Skeletal muscle tissue (tissue), 3 donors: ENCODE measurements at regions not wholly inside any gene's neighbourhood (a gene's known extent, or its start where the extent isn't known, plus 50 kb on each side); places are given as distances from the start of the nearest gene placed in this dataset.

Experiments
- H3K27ac ChIP-seq: one replicate; pipeline ENCODE4 v1.7.0; 2013; ENCODE audit warnings: mild to moderate bottlenecking, low read depth, low read length, inconsistent platforms
- H3K27me3 ChIP-seq, 3 donors: one replicate each; pipeline ENCODE4 v1.7.0; 2013; ENCODE audit warnings: low read length in 3 of 3; ENCODE audit not compliant: control insufficient read depth in 3 of 3, insufficient read depth in 3 of 3
- H3K36me3 ChIP-seq, 3 donors: one replicate each; pipeline ENCODE4 v1.7.0; 2013; ENCODE audit warnings: low read length in 3 of 3; ENCODE audit not compliant: control insufficient read depth in 3 of 3, insufficient read depth in 3 of 3
- H3K4me1 ChIP-seq, 3 donors: one replicate each; pipeline ENCODE4 v1.7.0; 2013; ENCODE audit warnings: low read length in 3 of 3, mild to moderate bottlenecking in 3 of 3; ENCODE audit not compliant: control insufficient read depth in 3 of 3, insufficient read depth in 3 of 3
- H3K4me3 ChIP-seq, 3 donors: one replicate each; pipeline ENCODE4 v1.7.0; 2013; ENCODE audit warnings: low read length in 3 of 3
- H3K9ac ChIP-seq, 3 donors: one replicate each; pipeline ENCODE4 v1.7.0; 2013; ENCODE audit warnings: low read length in 3 of 3, mild to moderate bottlenecking in 3 of 3, moderate library complexity in 2 of 3, low read depth in 1 of 3
- H3K9me3 ChIP-seq, 3 donors: one replicate each; pipeline ENCODE4 v1.7.0; 2013; ENCODE audit warnings: low read length in 3 of 3; ENCODE audit not compliant: control insufficient read depth in 3 of 3
- donor health status: Osteomylitis.

GRCh38 chr13:63942372-63942771 lies 2526.7 kb upstream of the PCDH20 start:
- Histone ChIP-seq H3K27me3 (no peaks in the 10 kb centered on the region), H3K4me3 (no peak overlapping the region), H3K9me3 (no peaks in the 10 kb centered on the region), H3K4me1 (no peaks in the 10 kb centered on the region), H3K9ac (no peak overlapping the region), H3K36me3 (no peaks in the 10 kb centered on the region), H3K27ac (no peak overlapping the region)

GRCh38 chr13:63938851-63939250 lies 2523.2 kb upstream of the PCDH20 start:
- Histone ChIP-seq H3K9ac (no peak overlapping the region), H3K4me1 (no peaks in the 10 kb centered on the region), H3K4me3 (no peak overlapping the region), H3K36me3 (no peaks in the 10 kb centered on the region), H3K27ac (no peak overlapping the region), H3K27me3 (no peaks in the 10 kb centered on the region), H3K9me3 (no peaks in the 10 kb centered on the region)

- H3K4me3 ChIP-seq = no peak overlapping the region
Measured at GRCh38 chr13:63910511-63910910, 2494.9 kb upstream of the PCDH20 start.

DNA sequence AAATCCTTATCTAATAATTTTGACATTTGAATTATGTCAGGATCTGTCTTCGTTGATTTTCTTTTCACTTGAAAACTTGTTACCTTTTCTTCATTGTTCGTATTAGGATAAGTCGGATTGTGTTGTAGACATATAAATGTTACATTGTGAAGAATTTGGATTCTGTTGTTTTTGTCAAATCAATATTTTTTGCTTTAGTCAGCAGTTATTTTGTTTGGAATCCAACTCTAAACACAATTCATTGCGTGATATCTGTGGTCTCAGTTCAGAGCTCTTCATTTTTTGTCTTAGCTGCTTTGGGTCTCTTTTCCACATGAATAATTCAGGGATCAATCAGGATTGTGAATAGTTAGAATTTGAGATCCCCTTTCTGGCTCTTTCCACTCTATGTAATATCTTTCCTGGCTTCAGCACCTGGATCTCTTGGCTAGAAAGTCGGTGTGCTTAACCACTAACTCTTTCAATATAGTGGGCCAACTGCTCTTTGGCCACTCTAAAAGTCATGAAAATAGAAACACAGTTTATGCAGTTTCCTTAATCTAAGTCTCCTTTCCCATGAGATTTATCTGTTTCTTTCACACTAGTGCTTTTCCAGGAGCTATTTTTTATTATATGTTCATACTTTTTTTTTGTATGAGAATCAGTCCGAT lies 2494.2 kb upstream of the PCDH20 start:
- Histone ChIP-seq H3K36me3 (no peaks in the 10 kb centered on the region), H3K27me3 (no peaks in the 10 kb centered on the region)

More at GRCh38 chr13:63910511-63910910, 2494.9 kb upstream of the PCDH20 start:
- no peak overlapping the region for H3K27ac ChIP-seq
- no peak overlapping the region for H3K9ac ChIP-seq
- H3K4me1 ChIP-seq = no peaks in the 10 kb centered on the region
- no peaks in the 10 kb centered on the region for H3K36me3 ChIP-seq
- no peaks in the 10 kb centered on the region for H3K27me3 ChIP-seq
- no peaks in the 10 kb centered on the region for H3K9me3 ChIP-seq

GRCh38 chr13:63902141-63902540 lies 2486.5 kb upstream of the PCDH20 start:
- Histone ChIP-seq H3K27me3 (no peaks in the 10 kb centered on the region), H3K4me3 (no peak overlapping the region), H3K27ac (no peak overlapping the region), H3K9ac (no peak overlapping the region), H3K4me1 (no peaks in the 10 kb centered on the region), H3K36me3 (no peaks in the 10 kb centered on the region), H3K9me3 (no peaks in the 10 kb centered on the region)

More for the DNA sequence above, 2494.2 kb upstream of the PCDH20 start:
- H3K27ac ChIP-seq = no peak overlapping the region
- H3K4me3 ChIP-seq = no peak overlapping the region
- H3K9me3 ChIP-seq = no peaks in the 10 kb centered on the region
- no peak overlapping the region for H3K9ac ChIP-seq
- no peaks in the 10 kb centered on the region for H3K4me1 ChIP-seq

- Histone ChIP-seq H3K9ac (no peak overlapping the region), H3K27ac (no peak overlapping the region)
Measured at GRCh38 chr13:63901630-63902029, 2486.0 kb upstream of the PCDH20 start.

DNA sequence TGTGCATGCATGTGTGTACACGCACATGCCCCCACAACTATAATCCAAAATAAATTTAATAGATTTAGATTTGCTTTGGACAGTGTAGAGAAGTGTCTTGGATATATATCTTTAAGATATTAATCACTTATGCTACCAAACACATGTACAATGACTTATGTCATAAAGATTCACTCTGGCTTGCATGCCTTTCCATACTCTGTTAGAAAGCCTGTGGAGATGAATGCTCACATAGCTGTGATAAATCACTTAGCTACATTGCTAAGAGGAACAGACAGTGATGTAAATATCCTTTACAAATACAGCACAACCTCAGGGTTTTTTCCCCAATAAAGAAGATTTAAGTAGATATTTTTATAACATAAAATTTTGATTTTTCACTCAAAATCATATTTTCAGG lies 2484.8 kb upstream of the PCDH20 start:
- no peaks in the 10 kb centered on the region for H3K36me3 ChIP-seq
- H3K9ac ChIP-seq = no peak overlapping the region
- H3K9me3 ChIP-seq = no peaks in the 10 kb centered on the region
- no peak overlapping the region for H3K4me3 ChIP-seq
- no peaks in the 10 kb centered on the region for H3K4me1 ChIP-seq
- H3K27ac ChIP-seq = no peak overlapping the region
- H3K27me3 ChIP-seq = no peaks in the 10 kb centered on the region

More at GRCh38 chr13:63901630-63902029, 2486.0 kb upstream of the PCDH20 start:
- Histone ChIP-seq H3K27me3 (no peaks in the 10 kb centered on the region), H3K9me3 (no peaks in the 10 kb centered on the region), H3K4me1 (no peaks in the 10 kb centered on the region), H3K4me3 (no peak overlapping the region), H3K36me3 (no peaks in the 10 kb centered on the region)

GRCh38 chr13:63896321-63896720 lies 2480.7 kb upstream of the PCDH20 start:
- Histone ChIP-seq H3K4me1 (no peaks in the 10 kb centered on the region), H3K9me3 (no peaks in the 10 kb centered on the region), H3K27ac (no peak overlapping the region), H3K9ac (no peak overlapping the region), H3K27me3 (no peaks in the 10 kb centered on the region), H3K36me3 (no peaks in the 10 kb centered on the region), H3K4me3 (no peak overlapping the region)

DNA sequence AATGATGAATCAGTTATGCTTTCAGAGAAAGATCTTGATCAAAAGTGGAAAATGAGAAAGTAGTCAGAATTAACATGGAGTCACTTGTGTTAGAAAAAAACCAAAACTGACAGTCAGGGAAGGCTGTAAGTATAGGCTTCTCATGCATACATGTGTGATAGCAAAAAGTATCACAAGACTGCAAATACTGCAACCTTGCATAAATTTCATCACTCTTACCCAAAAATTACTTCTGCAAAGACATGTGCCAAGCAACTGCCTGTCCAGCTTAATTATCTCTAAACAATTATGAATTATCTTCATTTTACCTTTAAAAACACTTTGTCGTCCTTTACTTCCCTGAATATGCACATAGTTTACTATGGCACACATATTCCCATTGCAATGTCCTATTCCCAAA lies 2466.4 kb upstream of the PCDH20 start:
- no peaks in the 10 kb centered on the region for H3K27me3 ChIP-seq
- no peak overlapping the region for H3K4me3 ChIP-seq
- H3K4me1 ChIP-seq = no peaks in the 10 kb centered on the region
- no peak overlapping the region for H3K27ac ChIP-seq
- H3K36me3 ChIP-seq = no peaks in the 10 kb centered on the region
- H3K9ac ChIP-seq = no peak overlapping the region
- H3K9me3 ChIP-seq = no peaks in the 10 kb centered on the region

- no peak overlapping the region for H3K4me3 ChIP-seq
- no peaks in the 10 kb centered on the region for H3K27me3 ChIP-seq
- H3K9me3 ChIP-seq = no peaks in the 10 kb centered on the region
- no peaks in the 10 kb centered on the region for H3K36me3 ChIP-seq
- H3K4me1 ChIP-seq = no peaks in the 10 kb centered on the region
- no peak overlapping the region for H3K9ac ChIP-seq
- H3K27ac ChIP-seq = no peak overlapping the region
Measured at GRCh38 chr13:63880705-63881104, 2465.1 kb upstream of the PCDH20 start.
